Activated naive CD8-positive, alpha-beta T cell (primary cell): ENCODE measurements at regions not wholly inside any gene's neighbourhood (a gene's known extent, or its start where the extent isn't known, plus 50 kb on each side); places are given as distances from the start of the nearest gene placed in this dataset.

ENCODE experiments used
- H3K27ac Mint-ChIP-seq: one replicate; pipeline ENCODE4 v1.8.0; 2021; ENCODE audit warnings: mixed read lengths
- H3K27me3 Mint-ChIP-seq: one replicate; pipeline ENCODE4 v1.8.0; 2021; ENCODE audit warnings: mixed read lengths
- H3K36me3 Mint-ChIP-seq: one replicate; pipeline ENCODE4 v1.8.0; 2021; ENCODE audit warnings: mixed read lengths
- H3K4me1 Mint-ChIP-seq: one replicate; pipeline ENCODE4 v1.8.0; 2021; ENCODE audit warnings: low read depth, mixed read lengths
- H3K4me3 Mint-ChIP-seq: one replicate; pipeline ENCODE4 v1.8.0; 2021; ENCODE audit warnings: mild to moderate bottlenecking, mixed read lengths
- H3K9me3 Mint-ChIP-seq: one replicate; pipeline ENCODE4 v1.8.0; 2021; ENCODE audit warnings: low read depth, mixed read lengths

- H3K27ac Mint-ChIP-seq: no peak overlapping the region
- peaks cover 13% of the 10 kb centered on the region for H3K27me3 Mint-ChIP-seq
- H3K36me3 Mint-ChIP-seq: no peaks in the 10 kb centered on the region
- no peak overlapping the region for H3K4me3 Mint-ChIP-seq
- no peaks in the 10 kb centered on the region for H3K4me1 Mint-ChIP-seq
- H3K9me3 Mint-ChIP-seq: peaks cover 11% of the 10 kb centered on the region
Measured at GRCh38 chr14:53874704-53875103, 81.9 kb downstream of the BMP4 start.

GRCh38 chr14:53872681-53873089, 83.9 kb downstream of the BMP4 start:
- Mint-ChIP-seq H3K4me1 (no peaks in the 10 kb centered on the region), H3K27ac (no peak overlapping the region), H3K9me3 (peaks cover 11% of the 10 kb centered on the region), H3K4me3 (no peak overlapping the region), H3K27me3 (peaks cover 12% of the 10 kb centered on the region), H3K36me3 (no peaks in the 10 kb centered on the region)

GRCh38 chr14:53871951-53872350, 84.7 kb downstream of the BMP4 start:
- Mint-ChIP-seq H3K27ac (no peak overlapping the region), H3K27me3 (peaks cover 12% of the 10 kb centered on the region), H3K4me3 (no peak overlapping the region)

GRCh38 chr14:53871011-53871410, 85.6 kb downstream of the BMP4 start:
- H3K4me3 Mint-ChIP-seq: no peak overlapping the region
- H3K27ac Mint-ChIP-seq: no peak overlapping the region
- H3K4me1 Mint-ChIP-seq: no peaks in the 10 kb centered on the region
- H3K36me3 Mint-ChIP-seq: no peaks in the 10 kb centered on the region
- H3K27me3 Mint-ChIP-seq: peaks cover 7% of the 10 kb centered on the region
- peaks cover 3% of the 10 kb centered on the region for H3K9me3 Mint-ChIP-seq

More at GRCh38 chr14:53871951-53872350, 84.7 kb downstream of the BMP4 start:
- Mint-ChIP-seq H3K36me3 (no peaks in the 10 kb centered on the region), H3K9me3 (peaks cover 11% of the 10 kb centered on the region), H3K4me1 (no peaks in the 10 kb centered on the region)

- no peak overlapping the region for H3K27ac Mint-ChIP-seq
- no peaks in the 10 kb centered on the region for H3K36me3 Mint-ChIP-seq
- H3K4me1 Mint-ChIP-seq: no peaks in the 10 kb centered on the region
- no peaks in the 10 kb centered on the region for H3K9me3 Mint-ChIP-seq
- H3K4me3 Mint-ChIP-seq: no peak overlapping the region
- no peaks in the 10 kb centered on the region for H3K27me3 Mint-ChIP-seq
Measured at GRCh38 chr14:53865711-53866110, 90.9 kb downstream of the BMP4 start.

GRCh38 chr14:53861781-53862180, 94.8 kb downstream of the BMP4 start:
- Mint-ChIP-seq H3K36me3 (no peaks in the 10 kb centered on the region), H3K27ac (no peak overlapping the region), H3K9me3 (no peaks in the 10 kb centered on the region), H3K4me3 (no peak overlapping the region), H3K27me3 (no peaks in the 10 kb centered on the region), H3K4me1 (no peaks in the 10 kb centered on the region)

GRCh38 chr14:53858345-53858684, 98.3 kb downstream of the BMP4 start:
- H3K9me3 Mint-ChIP-seq: no peaks in the 10 kb centered on the region
- H3K27ac Mint-ChIP-seq: no peak overlapping the region
- no peaks in the 10 kb centered on the region for H3K36me3 Mint-ChIP-seq
- H3K4me3 Mint-ChIP-seq: no peak overlapping the region
- no peaks in the 10 kb centered on the region for H3K4me1 Mint-ChIP-seq
- H3K27me3 Mint-ChIP-seq: no peaks in the 10 kb centered on the region

- no peaks in the 10 kb centered on the region for H3K27me3 Mint-ChIP-seq
- H3K4me1 Mint-ChIP-seq: no peaks in the 10 kb centered on the region
- H3K9me3 Mint-ChIP-seq: no peaks in the 10 kb centered on the region
- no peaks in the 10 kb centered on the region for H3K36me3 Mint-ChIP-seq
- no peak overlapping the region for H3K4me3 Mint-ChIP-seq
- no peak overlapping the region for H3K27ac Mint-ChIP-seq
Measured at GRCh38 chr14:53857625-53858344, 98.8 kb downstream of the BMP4 start.

- Mint-ChIP-seq H3K27ac (no peak overlapping the region), H3K36me3 (no peaks in the 10 kb centered on the region), H3K9me3 (no peaks in the 10 kb centered on the region), H3K27me3 (no peaks in the 10 kb centered on the region), H3K4me3 (no peak overlapping the region), H3K4me1 (no peaks in the 10 kb centered on the region)
Measured at GRCh38 chr14:53855574-53855973, 101.1 kb downstream of the BMP4 start.

GRCh38 chr14:53855127-53855526, 101.5 kb downstream of the BMP4 start:
- no peaks in the 10 kb centered on the region for H3K4me1 Mint-ChIP-seq
- H3K27me3 Mint-ChIP-seq: no peaks in the 10 kb centered on the region
- no peaks in the 10 kb centered on the region for H3K36me3 Mint-ChIP-seq
- no peaks in the 10 kb centered on the region for H3K9me3 Mint-ChIP-seq
- H3K27ac Mint-ChIP-seq: no peak overlapping the region
- no peak overlapping the region for H3K4me3 Mint-ChIP-seq

GRCh38 chr14:53851394-53852090, 105.1 kb downstream of the BMP4 start:
- Mint-ChIP-seq H3K27me3 (no peaks in the 10 kb centered on the region), H3K36me3 (no peaks in the 10 kb centered on the region), H3K4me3 (no peak overlapping the region), H3K27ac (no peak overlapping the region), H3K4me1 (no peaks in the 10 kb centered on the region), H3K9me3 (no peaks in the 10 kb centered on the region)

GRCh38 chr14:53850714-53851296, 105.8 kb downstream of the BMP4 start:
- no peaks in the 10 kb centered on the region for H3K4me1 Mint-ChIP-seq
- H3K36me3 Mint-ChIP-seq: no peaks in the 10 kb centered on the region
- H3K4me3 Mint-ChIP-seq: no peak overlapping the region
- H3K9me3 Mint-ChIP-seq: no peaks in the 10 kb centered on the region
- no peak overlapping the region for H3K27ac Mint-ChIP-seq
- no peaks in the 10 kb centered on the region for H3K27me3 Mint-ChIP-seq

GRCh38 chr14:53849549-53849948, 107.1 kb downstream of the BMP4 start:
- Mint-ChIP-seq H3K27ac (no peak overlapping the region), H3K4me3 (no peak overlapping the region), H3K4me1 (no peaks in the 10 kb centered on the region), H3K36me3 (no peaks in the 10 kb centered on the region), H3K27me3 (no peaks in the 10 kb centered on the region), H3K9me3 (no peaks in the 10 kb centered on the region)

- no peaks in the 10 kb centered on the region for H3K36me3 Mint-ChIP-seq
- no peaks in the 10 kb centered on the region for H3K27me3 Mint-ChIP-seq
- no peaks in the 10 kb centered on the region for H3K4me1 Mint-ChIP-seq
- no peaks in the 10 kb centered on the region for H3K9me3 Mint-ChIP-seq
- no peak overlapping the region for H3K4me3 Mint-ChIP-seq
- no peak overlapping the region for H3K27ac Mint-ChIP-seq
Measured at GRCh38 chr14:53848854-53849253, 107.8 kb downstream of the BMP4 start.

- H3K9me3 Mint-ChIP-seq: no peaks in the 10 kb centered on the region
- no peaks in the 10 kb centered on the region for H3K27me3 Mint-ChIP-seq
- H3K36me3 Mint-ChIP-seq: no peaks in the 10 kb centered on the region
- H3K4me1 Mint-ChIP-seq: no peaks in the 10 kb centered on the region
- H3K27ac Mint-ChIP-seq: no peak overlapping the region
- no peak overlapping the region for H3K4me3 Mint-ChIP-seq
Measured at GRCh38 chr14:53847881-53848280, 108.7 kb downstream of the BMP4 start.
